GM19438 (cell line): ENCODE measurements at regions not wholly inside any gene's neighbourhood (a gene's known extent, or its start where the extent isn't known, plus 50 kb on each side); places are given as distances from the start of the nearest gene placed in this dataset.

Source experiments
- ATAC-seq: cut with Tn5 transposase; IDR thresholded peaks from one replicate; pipeline ENCODE4 v1.9.1; 2021; ENCODE audit warnings: low read depth; ENCODE audit not compliant: unreplicated experiment

DNA sequence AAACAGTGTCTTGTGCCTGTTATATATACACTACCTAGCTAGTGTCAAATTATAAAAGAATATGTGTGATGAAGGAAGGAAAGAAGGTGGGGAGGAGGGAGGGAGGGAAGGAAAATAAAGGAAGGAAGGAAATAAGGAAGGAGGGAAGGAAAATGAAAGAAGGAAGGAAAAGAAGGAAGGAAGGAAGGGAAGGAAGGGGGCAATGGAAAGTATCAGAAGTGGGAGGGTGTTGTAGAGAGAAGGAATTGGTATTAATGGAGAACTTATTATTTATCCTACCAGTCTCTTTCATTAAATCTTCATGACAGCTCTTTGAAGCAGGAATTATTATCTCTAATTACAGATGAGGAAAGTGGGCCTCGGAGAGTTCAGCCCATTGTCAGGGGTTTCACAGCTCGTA, 202.4 kb downstream of the SAMD5 start:
- no peak for ATAC-seq

DNA sequence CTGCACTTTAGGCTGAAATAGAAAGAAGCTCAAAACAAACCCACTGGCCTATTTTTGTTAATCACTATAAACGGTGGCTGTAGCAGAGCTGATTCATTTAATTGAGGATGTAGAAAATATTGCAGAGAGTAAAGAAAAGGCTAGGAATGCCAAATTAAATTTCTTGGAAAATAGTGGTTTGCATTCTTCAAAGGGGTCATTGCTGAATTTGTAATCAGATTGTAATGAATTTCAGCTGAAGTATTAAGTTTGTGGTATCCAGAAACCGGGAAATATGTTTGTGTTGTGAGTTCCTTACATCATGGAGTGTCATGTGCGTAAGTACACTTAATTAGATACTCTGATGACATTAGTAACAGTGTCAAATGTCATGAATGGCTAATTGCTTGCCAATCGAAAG, 203.0 kb downstream of the SAMD5 start:
- no peak for ATAC-seq

DNA sequence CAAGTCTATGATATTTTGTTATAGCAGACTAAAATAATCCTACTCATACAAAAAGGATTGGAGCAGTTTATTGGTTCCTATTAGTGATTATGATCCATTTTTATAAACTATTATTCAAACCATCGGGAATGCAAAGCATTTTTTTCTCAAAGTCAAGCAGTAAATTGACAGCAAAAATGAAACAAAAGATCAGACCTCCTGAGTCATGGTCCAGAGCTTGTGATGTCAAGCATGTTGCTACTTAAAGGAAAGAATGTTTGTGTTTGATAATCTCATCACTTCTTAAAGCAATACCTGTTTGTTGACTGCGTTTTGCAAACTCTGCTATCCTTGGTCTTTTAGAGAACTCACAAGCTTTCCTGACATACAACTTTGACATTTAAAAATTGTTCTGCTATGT, 204.4 kb downstream of the SAMD5 start:
- ATAC-seq = no peak

DNA sequence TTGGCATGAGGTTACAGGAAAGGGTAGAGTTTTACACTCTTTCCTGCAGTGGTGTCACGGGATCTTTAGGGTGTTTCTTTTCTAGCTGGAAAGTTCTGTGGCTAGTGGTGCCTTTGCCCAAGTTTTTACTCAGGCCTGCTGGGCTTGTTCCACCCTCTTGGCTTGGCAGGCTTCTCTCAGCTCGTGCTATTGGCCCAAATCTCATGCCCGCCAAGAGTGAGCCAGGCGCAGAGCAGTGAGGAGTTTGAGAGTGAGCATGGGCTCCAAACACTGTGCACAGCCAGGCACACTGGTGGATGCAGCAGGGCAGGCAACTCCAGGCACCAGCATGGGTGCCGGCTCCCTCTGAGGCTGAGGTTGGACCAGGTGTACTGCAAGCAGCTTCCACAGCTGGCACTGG, 206.5 kb downstream of the SAMD5 start:
- ATAC-seq = no peak

DNA sequence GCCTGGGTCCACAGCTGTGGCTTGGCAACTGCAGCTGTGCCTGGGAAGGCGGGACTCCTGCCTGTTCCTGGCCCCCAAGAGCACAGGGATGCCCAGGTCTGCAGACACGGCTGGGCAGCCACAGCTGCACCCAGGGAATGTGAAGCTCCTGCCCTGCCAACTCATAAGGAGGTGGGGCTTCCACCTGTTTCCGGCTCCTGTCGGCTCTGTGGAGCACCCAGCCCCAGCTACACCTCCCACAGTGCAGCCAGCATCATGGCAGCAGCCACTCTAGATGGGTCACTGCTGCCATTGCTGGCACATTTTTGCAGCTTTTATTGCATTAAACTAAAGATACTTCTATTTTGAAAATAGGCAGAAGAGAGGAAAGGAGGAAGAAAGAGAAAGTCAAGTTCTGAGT, 207.9 kb downstream of the SAMD5 start:
- ATAC-seq = no peak

DNA sequence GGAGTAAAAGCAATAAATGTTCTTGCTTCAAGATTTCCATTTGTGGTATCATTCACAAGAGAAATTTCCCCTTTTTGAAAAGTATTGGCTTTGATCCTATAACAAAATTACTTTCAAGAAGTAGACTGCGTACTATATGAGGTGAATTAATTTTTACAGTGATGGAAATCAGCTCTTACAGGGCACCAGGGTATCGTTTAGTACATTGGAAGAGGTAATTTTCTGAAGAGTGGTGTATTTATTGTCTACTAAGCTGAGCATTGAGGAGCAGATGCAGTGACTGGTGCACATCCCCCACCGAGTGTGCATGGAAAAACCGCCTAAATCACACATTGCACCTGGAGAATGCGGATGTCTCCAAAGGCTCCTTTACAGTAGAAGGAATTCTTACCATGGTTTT, 209.5 kb downstream of the SAMD5 start:
- no peak for ATAC-seq

DNA sequence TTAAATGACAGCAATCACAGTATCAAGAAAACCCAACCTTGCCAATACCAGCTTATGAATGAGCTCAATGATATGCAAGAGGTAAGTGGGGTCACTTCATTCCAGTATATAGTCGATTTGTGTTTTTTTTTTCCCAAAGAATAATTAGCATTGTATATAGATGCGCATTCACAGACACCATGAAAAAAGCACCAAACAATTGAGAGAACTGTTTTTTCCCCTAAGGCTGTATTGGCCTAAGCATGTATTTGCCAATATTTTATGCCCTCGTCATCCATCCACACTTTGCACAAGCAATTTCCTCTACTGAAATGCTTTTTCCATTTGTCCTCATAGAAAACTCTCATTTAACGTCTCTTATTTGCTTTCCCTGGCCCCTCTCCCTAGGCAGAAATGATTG, 213.7 kb downstream of the SAMD5 start:
- no peak for ATAC-seq

DNA sequence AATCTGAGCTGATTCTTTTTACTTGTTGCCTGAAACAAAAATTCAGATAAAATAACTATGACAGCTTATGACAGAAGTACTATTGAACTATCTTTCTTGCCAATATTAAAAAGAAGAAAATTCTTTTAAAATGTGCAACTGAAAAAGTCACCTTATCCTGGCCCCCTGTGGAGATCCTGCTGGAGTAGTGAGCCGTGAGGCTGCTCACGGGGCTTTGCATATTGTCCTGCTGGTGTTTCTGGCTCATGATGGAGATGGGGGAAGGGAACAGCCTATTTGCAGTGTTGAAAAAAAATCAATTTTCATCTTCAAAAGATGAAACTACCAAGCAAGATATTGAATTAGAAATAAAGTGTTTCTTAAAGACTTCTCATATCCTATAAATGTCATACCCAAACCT, 216.0 kb downstream of the SAMD5 start:
- ATAC-seq = no peak

DNA sequence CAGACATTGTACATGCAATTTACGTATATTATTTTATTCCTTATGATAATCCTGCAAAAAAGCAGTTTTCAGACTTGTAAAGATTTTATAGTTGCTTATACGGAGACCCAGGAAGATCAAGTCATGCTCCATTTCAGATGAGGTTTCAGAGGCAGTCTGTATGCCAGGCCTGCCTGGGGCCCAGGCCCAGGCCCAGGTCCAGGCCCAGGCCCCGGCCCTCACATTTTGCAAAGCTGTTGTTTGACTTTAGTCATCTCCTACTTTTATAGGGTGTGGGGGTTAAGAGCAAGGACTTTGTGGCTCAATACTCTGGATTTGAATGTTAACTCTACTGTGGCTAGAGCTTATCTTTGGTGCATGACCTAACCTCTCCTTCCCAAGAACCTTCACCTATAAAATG, 217.9 kb downstream of the SAMD5 start:
- no peak for ATAC-seq

DNA sequence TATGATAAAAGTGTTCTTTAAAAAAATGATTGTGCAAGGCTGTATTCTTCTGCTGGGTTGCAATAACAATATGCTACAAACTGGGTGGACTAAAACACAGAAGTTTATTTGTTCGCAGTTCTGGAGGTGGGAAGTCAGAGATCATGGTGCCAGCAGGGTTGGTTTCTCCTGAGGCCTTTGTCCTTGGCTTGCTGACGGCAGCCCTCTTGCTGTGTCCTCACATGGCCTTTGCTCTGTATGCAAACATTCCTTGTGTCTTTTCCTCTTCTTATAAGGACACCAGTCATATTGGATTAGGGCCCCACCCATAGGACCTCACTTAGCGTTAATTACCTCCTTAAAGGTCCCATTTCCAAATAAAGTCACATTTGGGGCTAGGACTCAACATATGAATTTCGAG, 220.4 kb downstream of the SAMD5 start:
- no peak for ATAC-seq

DNA sequence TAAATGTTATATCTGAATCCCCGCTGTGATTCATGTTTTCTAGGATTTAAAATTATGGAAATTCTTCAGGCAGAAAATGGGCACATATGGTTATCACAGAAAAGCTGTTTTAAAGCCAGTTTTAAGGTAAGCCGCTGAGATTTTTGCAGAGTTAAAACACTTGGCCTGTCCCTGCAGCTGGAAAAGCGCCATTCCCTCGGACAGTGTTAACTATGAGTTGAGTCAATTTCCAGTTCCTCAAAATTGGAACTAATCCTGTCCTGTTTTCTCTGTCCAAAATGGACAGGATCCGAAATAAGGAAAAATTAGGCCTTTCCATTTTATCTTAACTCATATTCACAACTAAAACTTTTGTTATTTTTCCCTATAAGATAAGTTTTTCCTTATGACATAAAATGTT, 225.2 kb downstream of the SAMD5 start:
- no peak for ATAC-seq

DNA sequence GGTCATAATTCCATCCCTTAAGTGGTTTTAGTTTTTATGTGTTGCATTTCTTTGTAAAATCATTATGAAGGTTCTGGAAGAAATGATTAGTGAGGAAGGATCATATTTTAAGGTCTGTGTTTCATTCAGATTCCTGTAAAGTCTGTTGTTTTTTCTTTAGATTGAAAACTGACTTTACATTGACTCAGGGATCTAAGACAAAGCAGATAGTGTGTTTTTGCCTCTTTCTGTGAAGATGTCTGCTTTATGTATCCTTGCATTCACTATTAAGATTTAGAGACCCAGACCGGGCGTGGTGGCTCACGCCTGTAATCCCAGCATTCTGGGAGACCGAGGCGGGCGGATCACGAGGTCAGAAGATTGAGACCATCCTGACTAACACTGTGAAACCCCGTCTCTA, 225.7 kb downstream of the SAMD5 start:
- no peak for ATAC-seq

DNA sequence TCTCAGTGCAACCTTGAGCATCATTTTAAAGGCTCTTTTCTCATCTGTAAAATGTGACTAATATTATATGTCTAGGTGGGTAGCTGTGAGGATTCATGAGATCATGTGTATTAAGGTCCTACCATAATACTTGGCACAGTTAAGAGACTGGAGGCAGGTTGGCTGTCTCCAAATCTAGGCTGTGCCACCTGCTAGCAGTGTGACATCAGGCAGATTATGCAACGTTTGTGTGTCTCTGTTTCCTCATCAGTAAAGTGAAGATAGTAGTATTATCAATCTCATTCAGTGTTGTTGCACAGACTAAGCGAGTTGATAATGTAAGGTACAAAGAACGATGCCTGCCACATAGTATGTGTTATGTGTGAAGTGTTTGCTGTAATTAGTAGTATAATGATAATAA, 227.4 kb downstream of the SAMD5 start:
- ATAC-seq = no peak

DNA sequence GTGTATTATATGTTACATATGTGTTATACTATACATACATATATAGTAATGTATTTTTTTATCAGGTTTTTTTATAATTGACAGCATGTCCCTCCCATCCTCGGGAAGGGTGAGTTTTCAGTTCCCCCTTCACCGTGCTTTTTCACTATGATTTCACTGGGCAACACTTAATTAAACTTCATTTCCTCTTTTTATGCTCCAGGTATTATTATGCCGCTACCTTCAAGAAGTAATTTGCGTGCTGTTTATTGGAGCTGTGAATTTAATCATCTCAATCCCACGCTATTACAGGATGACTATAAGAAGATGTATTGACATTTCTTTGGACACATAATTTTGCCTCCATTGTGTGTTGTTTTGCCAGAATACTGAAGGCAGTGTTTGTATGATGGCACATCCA, 228.6 kb downstream of the SAMD5 start:
- no peak for ATAC-seq

DNA sequence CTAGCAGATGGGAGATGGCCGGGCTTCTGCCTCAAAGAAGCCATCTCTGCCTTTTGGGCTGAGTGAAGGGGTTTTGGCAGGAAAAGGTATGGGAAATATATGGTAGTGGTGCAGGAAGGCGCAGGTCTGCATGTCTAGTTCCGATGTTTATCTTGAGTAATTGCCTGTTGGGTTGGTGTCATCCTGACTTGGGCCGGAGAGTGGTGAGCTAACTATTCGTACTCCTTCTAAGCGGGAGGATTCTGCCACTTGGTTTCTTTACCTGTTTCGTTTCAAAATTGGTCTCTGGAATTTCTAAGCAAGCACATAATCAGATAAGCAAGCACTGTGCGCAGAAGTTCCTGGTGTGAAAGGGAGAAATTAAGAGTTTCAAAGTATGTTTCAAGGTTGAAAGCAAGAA, 229.6 kb downstream of the SAMD5 start:
- ATAC-seq = no peak

DNA sequence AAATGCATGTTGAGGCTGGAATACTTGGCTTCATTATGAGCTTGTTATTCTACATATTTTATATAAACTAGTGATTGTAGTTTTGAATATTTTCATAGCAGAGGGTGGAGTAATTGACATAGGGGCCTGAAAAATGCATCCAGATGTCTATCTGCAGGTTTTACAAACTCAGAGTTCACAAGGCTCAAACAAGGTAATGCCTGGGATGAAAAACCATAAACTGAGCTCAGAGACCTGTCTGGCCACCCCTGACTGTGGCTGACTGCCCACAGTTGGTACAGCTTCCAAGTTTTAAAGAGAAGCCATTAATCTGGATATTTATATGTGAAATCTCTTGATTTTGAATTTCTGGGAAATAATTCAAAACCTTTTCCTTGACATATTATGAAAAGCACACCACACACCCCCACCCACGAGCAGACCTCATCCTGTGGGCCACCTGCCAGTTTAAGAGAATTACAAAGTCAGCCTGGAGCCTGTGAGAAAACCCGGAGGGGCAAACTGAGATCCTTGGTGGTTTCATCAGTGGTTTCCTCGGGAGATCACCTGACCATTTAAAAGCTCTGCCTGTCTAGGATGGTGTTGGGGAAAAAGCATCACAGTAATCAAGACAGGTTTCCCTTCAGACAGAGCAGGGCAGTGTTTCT, 230.1 kb downstream of the SAMD5 start:
- ATAC-seq = no peak

DNA sequence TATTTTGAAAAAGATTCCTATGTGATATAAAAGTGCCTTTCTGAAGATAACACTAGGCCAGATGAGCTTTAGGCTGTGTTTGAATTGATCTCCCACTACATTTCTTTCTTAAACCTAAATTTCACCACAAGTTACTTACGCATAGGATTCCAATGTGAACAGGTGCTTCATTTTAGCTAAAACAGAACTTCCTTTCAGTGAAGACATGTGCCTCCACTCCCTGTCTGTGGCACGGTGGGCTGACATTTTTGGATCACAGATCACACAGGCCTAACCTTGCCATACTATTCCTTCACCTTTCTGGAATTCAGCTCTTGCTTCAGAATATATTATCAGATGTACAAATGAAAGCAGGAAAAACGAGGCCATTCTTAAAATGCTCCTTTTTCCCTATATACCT, 231.8 kb downstream of the SAMD5 start:
- no peak for ATAC-seq

DNA sequence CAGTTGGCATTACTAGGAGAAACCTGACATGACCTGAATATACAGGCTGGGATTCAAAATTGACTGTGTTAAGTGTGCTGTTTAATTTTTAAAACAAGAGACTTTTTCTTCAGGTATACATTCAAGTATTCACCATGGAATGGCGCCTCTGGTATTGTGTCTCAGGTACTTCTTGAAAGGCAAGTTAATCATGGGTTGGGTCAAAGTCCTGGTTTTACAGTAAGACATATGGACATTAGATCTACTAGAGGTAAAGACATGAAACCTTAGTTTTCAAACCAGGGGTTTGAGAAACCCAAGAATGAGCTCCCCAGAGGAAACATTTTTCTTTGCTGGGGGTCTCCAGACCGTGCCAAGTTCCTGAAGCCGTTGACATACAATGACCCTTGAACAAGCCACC, 232.4 kb downstream of the SAMD5 start:
- no peak for ATAC-seq

DNA sequence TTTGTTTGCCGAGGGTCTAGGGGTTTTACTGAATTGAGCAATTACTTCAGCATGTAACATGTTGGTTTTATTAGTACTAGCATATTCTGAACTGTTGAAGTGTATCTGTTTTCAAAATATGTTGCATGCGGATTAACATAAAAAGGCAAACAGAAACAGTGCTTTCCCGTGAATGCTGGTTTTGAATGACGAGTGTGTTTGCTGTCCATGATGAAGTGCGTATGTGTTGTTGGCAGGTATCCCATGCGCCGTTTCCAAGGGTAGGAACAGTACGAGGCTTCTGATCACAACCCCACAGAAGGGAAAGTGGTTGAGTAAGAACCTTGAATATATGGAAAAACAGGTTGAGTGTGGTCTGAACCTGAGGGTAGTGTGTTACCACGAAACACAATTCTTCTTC, 232.9 kb downstream of the SAMD5 start:
- ATAC-seq = no peak

DNA sequence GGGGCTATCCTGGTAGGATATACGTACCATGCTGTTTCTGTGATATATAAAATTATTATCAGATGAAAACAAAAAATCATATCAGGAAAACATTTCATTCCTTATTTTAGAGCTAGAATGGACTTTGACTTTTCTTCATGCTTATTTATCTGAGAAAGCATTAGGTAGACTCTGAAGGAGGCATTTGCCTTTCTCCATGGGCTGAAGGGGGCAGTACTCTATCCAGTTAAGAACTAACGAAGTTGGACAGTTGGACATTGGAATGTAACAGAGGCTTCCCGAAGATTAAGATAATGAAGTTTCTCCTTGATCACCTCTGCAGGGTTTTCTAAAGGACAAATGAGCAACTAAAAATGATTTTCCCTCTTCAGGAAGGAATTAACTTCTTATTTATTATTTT, 233.9 kb downstream of the SAMD5 start:
- ATAC-seq = no peak

DNA sequence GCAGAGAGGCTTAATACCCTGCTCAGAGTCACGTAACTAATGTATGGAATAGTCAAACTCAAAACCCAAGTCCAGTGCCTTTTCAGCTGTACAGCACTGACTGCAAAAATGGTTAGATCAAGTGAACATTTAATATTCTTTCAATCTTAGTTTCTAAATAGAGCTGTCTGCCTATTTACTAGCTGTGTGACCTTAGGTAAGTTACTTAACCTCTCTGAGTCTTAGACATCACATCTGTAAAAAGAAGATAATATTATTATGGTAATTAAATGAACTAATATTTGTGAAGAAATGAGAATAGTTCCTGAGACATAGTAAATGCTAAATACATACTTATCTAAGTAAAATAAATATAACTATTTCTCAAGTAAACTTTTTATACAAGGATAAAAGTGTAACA, 235.5 kb downstream of the SAMD5 start:
- ATAC-seq = no peak

DNA sequence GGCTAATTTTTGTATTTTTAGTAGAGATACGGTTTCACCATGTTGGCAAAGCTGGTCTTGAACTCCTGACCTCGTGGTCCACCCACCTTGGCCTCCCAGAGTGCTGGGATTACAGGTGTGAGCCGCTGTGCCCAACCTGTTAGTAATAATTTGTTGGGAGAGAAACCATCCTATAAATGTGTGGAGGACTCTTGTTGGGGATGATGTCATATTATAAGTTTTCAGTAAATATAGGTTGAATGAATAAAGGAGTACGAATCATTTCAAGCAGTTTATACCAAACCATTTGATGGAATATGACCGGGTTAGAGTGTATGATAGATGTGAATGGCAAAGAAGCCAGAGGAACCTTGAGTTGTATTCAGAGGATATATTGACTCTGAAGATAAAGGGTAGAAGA, 240.8 kb downstream of the SAMD5 start:
- ATAC-seq = no peak

DNA sequence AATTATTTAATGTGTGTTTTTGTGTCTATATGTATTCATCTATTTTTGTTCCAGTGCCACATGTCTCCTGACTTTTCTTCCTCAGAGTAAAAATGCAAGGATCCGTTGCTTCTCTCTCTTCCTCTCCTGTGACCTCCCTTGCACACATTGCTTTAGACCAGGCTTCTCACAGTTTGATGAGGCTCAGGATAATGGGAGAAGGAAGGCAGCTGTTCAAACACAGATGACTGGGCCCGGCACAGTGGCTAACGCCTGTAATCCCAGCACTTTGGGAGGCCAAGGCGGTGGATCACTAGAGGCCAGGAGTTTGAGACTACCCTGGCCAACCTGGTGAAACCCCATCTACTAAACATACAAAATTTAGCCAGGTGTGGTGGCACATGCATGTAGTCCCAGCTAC, 241.9 kb downstream of the SAMD5 start:
- no peak for ATAC-seq
